HG03095 (cell line): ENCODE measurements at regions not wholly inside any gene's neighbourhood (a gene's known extent, or its start where the extent isn't known, plus 50 kb on each side); places are given as distances from the start of the nearest gene placed in this dataset.
"Not testable (repeated sequence)": the region's sequence is repeated elsewhere in the genome, so short reads cannot be mapped to it uniquely, and the experiment has no call there.

Source experiments
- ATAC-seq: cut with Tn5 transposase; IDR thresholded peaks from one replicate; pipeline ENCODE4 v1.9.1; 2021; ENCODE audit warnings: moderate library complexity; ENCODE audit not compliant: unreplicated experiment

DNA sequence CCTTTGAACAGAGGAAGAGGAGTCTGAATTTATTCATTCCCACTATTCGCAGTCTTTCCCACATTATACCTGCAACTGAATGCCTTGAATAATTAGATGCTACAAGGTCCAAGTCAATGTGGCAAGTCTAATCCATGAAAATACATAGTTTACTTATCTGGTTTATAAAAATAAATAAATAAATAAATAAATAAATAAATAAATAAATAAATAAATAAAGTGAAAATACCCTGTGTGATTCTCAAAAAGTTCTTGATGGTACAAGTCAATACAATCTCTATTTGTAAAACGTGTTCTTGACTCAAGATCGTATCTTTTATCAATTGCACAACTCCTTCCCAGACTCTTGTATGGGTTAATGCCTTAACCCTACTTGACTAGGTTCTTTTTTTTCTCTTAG, 417.7 kb downstream of the ZWINT start:
- ATAC-seq, result no peak

DNA sequence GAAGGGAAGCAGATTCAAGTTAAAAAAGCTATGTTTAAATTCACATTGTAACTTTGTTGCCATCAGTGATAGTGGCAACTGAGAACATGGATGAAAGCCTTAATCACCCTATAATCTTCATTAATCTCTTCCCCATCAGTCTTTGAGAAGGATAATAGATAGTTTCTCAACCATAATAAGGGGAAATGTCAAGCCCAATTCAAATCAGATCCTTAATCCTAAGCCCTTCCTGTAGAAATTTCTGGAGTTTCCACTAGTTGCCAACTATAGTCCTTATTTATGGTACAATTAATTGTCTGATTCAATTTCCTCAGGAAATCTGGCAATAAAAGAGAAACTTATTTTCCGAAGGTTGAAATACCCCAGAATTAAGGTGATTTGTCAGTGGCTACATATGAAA, 431.8 kb downstream of the ZWINT start:
- ATAC-seq, result no peak

GRCh38 chr10:55899472-55900147, 461.4 kb downstream of the ZWINT start:
- not testable (repeated sequence) for ATAC-seq

GRCh38 chr10:55897490-55897921, 463.6 kb downstream of the ZWINT start:
- no peak for ATAC-seq

DNA sequence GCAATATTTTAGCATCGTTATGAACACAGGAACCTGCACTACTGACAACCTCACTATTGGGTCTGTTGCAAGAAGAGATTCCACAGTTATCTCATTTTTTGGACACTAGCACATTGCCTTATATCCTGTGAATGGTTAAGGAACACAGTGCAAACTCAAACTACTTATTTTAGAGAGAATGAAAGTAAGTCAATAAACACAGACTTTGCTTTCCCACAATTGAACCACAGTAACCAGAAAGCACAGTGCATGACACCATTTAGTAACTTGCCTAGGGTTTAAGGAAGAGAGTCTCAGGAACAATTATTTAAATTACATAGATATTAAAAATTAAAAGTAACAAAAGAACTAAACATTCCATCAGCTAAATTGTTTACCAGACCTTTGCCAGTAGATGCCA, 468.8 kb downstream of the ZWINT start:
- ATAC-seq, result no peak

DNA sequence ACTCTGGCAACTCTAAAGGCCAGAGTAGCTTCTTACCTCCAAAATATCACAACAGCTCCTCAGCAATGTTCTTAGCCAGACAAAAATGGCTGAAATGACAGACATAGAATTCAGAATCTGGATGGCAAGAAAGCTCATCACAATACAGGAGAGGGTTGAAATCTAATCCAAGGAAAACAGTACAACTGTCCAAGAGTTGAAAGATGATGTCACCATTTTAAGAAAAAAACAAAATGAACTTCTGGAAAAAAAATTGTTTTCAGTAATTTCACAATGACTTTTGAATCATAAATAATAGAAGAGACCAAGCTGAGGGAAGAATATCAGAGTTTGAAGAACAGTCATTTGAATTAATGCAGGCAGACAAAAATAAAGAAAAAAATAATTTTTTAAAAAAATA, 479.5 kb downstream of the ZWINT start:
- ATAC-seq, result no peak

GRCh38 chr10:55873485-55873884, 487.6 kb downstream of the ZWINT start:
- no peak for ATAC-seq

- ATAC-seq, result no peak
Observed at GRCh38 chr10:55870186-55870585, 490.9 kb downstream of the ZWINT start.

GRCh38 chr10:55867848-55868247, 493.2 kb downstream of the ZWINT start:
- no peak for ATAC-seq

GRCh38 chr10:55858730-55859129, 502.3 kb downstream of the ZWINT start:
- ATAC-seq, result no peak

DNA sequence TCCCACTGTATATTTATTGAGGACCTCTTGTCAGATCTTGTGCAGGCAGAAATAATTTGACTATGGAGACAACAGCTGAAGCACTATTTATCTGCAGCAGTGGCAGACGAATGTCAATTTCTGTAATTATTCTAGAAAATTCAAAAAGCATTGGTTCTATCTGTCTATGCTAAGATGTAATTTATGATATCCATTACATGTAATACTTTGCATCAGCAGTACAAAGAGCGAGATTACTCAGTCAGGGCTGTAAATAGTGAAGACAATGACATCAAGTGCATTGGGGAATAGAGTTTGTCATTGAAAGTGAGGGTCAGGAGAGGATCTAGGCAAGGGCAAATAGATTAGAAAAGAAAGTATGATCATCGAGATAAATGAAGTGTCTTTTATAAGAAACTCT, 508.2 kb downstream of the ZWINT start:
- ATAC-seq, result no peak

- ATAC-seq, result no peak
Observed at GRCh38 chr10:55837273-55837672, 523.8 kb downstream of the ZWINT start.

DNA sequence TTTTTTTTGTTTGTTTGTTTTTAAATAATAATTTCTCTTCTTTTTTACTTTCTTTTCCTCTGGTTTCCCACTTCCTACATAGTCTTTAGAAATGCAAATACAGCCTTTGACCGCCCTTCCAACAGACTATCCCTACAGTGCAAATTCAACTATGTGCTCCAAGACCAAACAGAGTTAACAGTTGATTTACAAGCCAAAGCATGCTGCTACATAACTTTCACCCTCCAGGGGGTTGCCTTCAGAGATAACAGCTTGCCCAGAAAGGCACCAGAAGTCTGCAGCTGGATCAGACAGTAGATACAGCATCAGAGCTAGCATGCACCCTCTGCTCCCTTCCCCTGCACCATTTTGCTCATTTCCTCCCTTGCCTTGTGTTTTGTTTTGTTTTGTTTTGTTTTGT, 539.0 kb downstream of the ZWINT start:
- ATAC-seq, result no peak

GRCh38 chr10:55820478-55820877, 540.6 kb downstream of the ZWINT start:
- no peak for ATAC-seq

DNA sequence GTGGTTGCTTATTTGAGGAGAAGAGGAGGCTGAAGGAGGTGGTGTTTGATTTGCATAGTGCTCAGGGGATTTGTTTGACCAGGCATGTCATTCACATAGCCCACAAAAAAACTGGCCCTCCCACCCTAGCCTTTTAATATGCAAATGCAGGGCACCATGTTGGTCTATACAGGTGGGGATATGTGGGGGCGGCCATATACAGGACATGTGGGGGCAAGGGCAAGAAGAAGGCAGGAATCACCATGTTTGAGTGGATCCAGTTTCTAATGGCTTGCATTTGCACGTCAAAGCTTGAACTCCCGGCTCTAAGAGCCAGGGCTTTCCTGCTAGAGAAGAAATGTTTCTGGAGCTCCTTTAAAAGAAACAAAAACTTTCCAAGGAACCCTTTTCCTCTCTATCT, 541.0 kb downstream of the ZWINT start:
- no peak for ATAC-seq

DNA sequence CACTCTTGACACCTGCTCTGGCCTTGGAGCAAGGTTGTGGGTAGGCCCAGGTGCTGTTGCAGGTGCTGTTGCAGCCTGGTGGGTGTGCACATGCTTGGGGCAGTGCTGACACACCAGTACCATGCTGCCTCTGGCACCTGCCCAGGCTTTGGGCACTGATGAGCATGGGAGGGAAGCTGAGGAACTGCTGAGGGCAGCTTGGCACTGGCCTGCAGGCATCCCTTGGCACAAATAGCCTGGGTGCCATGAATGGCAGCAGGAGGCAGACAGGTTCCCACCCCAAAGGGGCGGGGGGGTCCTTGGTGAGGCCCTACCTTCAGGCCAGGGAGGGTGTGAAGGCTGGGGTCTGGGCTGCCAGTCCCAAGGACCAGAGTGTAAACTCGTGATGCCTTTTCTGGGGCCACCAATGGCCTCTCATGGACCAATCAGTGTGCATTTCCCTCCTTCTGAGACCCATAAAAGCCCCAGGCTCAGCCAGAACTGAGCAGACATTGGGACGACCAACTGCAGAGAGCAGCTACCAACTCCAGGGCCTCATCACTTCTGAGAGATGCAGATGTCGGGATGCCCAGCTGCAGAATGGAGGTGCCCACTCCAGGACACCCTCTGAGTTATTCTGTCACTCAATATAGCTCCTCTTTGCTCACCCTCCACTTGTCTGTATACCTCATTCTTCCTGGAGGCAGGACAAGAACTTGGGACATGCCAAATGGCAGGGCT, 547.4 kb downstream of the ZWINT start:
- no peak for ATAC-seq

DNA sequence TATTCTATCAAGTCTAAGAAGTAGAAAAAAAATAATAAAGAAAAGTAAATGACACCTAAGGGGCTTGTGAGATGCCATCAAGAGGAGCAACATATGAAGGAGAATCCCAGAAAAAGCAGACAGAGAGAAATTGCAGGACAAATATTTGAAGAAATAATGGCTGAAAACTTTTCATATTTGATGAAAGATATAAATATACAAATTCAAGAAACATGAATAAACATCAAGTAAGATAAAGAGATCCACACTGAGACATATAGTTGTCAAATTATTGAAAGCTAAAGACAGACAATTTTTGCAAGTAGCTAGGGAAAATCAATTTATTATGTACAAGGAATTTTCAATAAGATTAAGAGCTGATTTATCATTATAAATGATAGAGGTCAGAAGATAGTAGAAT, 558.0 kb downstream of the ZWINT start:
- ATAC-seq, result no peak

DNA sequence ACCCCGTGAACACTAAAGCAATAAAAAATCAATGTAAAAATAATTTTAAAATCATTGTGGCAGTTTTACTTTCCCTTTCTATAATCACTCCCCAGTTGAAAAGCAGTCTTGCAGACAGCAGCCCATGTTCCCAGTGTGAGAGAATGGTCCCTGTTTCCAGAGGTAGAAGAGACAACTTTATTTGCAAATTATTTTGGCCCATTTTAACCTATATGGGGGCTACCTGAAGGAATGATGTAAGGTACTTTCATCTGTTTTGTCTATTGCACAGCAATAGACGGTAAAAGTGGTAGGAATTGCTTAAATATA, 559.8 kb downstream of the ZWINT start:
- no peak for ATAC-seq

GRCh38 chr10:55800602-55801352, 560.3 kb downstream of the ZWINT start:
- ATAC-seq, result no peak

DNA sequence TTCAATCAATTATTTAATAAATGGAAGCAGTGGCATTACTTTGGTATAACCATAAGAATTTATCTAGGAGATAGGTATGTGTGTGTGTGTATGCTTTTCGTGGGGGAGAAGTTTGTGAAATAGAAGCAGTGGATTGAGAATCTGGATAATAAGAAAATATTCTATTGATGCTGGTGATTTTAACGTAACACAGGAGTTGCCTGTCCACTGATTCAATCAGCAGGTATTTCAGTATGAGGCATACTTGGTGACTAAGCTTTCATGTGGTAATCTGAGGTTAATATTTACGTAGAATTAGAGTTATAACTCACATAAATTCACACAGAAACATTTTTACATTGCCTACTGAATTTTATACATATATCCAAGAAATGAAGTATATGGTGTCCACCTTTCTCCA, 568.0 kb downstream of the ZWINT start:
- ATAC-seq, result no peak

DNA sequence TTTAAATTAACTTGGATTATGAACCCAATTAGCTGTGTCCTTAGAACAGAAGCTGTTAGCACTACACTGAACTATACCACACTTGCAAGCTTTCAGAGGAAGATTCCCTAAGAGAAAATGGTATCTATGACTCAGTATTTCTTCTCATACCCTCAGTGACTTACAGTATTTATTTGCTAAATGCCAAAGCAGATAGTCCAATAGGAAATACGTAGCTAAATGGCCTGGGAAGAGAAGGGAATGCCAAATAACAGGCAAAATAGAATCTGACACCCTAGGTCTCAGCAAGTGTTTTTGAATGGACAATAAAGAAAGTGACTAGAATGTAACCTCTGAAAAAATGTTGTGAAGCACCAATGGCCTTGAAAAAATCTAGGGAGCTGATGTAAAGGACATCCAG, 570.8 kb downstream of the ZWINT start:
- not testable (repeated sequence) for ATAC-seq

GRCh38 chr10:55786461-55787050, 574.5 kb downstream of the ZWINT start:
- no peak for ATAC-seq
